SK-N-SH treated with all-trans-retinoic acid at 6 μM for 48 hours (cell line): ENCODE measurements at regions not wholly inside any gene's neighbourhood (a gene's known extent, or its start where the extent isn't known, plus 50 kb on each side); places are given as distances from the start of the nearest gene placed in this dataset.

ENCODE experiments used
- ATAC-seq: fragments of 200-7000 bp; cut with Tn5 transposase; 3 replicates; pipeline ENCODE4 v1.9.1; 2020; ENCODE audit warnings: mild to moderate bottlenecking, moderate library complexity
- ESRRG ChIP-seq: fragments of 250-450 bp; sonication (Bioruptor Pico); IDR thresholded peaks from 2 replicates; pipeline ENCODE4 v1.6.1; 2021; ENCODE audit warnings: mild to moderate bottlenecking
- ISL1 ChIP-seq: fragments of 250-450 bp; sonication (Bioruptor Pico); IDR thresholded peaks from 2 replicates; pipeline ENCODE4 v2.1.2; 2022; ENCODE audit warnings: mild to moderate bottlenecking, moderate library complexity
- ZFP3 ChIP-seq: fragments of 250-450 bp; sonication (Bioruptor Pico); IDR thresholded peaks from 2 replicates; pipeline ENCODE4 v1.5.0; 2020; ENCODE audit warnings: mild to moderate bottlenecking, moderate library complexity

DNA sequence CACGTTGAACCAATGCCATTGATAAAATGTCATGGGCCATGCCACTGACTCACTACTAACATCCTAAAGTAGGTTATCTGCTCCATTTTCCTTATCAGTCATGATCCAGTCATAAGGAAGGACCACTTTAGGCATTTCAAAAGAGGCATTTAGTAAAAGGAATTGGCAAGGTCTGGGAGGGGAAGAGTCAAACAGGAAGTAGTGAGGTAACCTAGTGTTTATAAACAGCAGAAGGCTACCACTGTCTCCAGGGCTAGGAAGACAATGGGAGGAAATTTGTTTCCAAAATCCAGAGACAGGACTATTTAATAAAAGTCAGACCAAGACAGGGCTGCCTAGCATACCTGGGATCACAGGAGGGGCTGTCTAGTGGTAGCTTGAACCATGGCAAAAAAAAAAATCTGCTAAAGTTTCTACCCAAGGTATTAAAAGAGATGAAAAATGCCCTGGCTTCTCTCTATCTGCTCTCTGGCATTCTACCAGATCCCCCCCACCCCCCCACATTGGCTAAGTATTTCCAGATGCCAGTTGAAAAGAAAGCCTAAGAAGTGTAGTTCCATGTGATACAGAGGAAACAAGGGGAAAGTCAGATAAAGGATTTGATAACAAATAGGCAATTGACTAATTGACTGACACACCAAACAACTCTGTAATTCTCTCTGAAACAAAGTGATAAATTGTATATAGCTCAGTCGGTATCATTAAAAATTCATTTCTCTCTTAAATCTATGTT, 50.4 kb upstream of the C11orf87 start:
- TF ChIP-seq ZFP3 (CRISPR knock-in tag) (no peak), ISL1 (CRISPR knock-in tag) (peak; percentile 49), ESRRG (no peak)
- peak; percentile 56 for ATAC-seq
